ENCODE measurements at regions not wholly inside any gene's neighbourhood (a gene's known extent, or its start where the extent isn't known, plus 50 kb on each side); places are given as distances from the start of the nearest gene placed in this dataset.
"Not testable (repeated sequence)": the region's sequence is repeated elsewhere in the genome, so short reads cannot be mapped to it uniquely, and the experiment has no call there.

- in situ Hi-C loops (cut with HindIII; ENCODE audit: low sequenced_read_pairs), result no loop called here
- H3K4me3 ChIP-seq (ENCODE audit: low read depth, low read length), result no peak overlapping the region
- no peak for DNase-seq (ENCODE audit: low read depth, low spot score)
- TF ChIP-seq, protein P1, sequence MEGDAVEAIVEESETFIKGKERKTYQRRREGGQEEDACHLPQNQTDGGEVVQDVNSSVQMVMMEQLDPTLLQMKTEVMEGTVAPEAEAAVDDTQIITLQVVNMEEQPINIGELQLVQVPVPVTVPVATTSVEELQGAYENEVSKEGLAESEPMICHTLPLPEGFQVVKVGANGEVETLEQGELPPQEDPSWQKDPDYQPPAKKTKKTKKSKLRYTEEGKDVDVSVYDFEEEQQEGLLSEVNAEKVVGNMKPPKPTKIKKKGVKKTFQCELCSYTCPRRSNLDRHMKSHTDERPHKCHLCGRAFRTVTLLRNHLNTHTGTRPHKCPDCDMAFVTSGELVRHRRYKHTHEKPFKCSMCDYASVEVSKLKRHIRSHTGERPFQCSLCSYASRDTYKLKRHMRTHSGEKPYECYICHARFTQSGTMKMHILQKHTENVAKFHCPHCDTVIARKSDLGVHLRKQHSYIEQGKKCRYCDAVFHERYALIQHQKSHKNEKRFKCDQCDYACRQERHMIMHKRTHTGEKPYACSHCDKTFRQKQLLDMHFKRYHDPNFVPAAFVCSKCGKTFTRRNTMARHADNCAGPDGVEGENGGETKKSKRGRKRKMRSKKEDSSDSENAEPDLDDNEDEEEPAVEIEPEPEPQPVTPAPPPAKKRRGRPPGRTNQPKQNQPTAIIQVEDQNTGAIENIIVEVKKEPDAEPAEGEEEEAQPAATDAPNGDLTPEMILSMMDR (IDR thresholded peaks at IDR 0.05; ENCODE audit: low read depth, low read length), result no peak
These were observed 792.8 kb upstream of the EYS start for GRCh38 chr6:66499851-66500250.

DNA sequence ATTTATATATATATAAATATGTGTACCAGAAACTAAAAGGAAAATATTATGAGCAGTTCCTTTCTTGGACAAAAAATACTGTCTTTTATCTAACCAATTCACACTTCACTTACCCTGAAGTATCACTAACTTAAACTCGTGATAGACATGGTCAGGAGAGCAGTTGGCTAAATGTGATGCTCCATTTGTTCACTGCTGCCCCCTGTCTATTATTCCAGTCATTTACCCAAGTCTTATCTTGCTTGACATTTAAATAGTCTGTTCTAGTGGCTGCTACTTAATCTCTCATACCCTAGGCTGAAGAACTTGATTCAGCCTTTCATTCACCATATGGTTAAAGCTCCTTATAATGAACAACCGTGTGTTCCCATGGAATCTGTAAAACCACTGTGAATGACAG is 789.6 kb upstream of the EYS start:
- peak; percentile 3 for DNase-seq (ENCODE audit: low read depth, low spot score)
- H3K4me3 ChIP-seq (ENCODE audit: low read depth, low read length), result no peak overlapping the region
- in situ Hi-C loops (cut with HindIII; ENCODE audit: low sequenced_read_pairs), result no loop called here
- TF ChIP-seq, protein P1 (IDR thresholded peaks at IDR 0.05; ENCODE audit: low read depth, low read length), result peak; percentile 13

DNA sequence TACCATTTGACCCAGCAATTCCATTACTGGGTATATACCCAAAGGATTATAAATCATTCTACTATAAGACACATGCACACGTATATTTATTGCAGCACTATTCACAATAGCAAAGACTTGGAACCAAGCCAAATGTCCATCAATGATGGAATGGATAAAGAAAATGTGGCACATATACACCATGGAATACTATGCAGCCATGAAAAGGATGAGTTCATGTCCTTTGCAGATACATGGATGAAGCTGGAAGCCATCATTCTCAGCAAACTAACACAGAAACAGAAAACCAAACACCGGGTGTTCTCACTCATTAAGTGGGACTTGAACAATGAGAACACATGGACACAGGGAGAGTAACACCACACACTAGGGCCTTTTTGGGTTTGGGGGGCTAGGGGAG is 787.6 kb upstream of the EYS start:
- in situ Hi-C loops (cut with HindIII; ENCODE audit: low sequenced_read_pairs); DNase-seq (ENCODE audit: low read depth, low spot score); H3K4me3 ChIP-seq (ENCODE audit: low read depth, low read length): not testable (repeated sequence)

GRCh38 chr6:66489269-66489987 is 782.4 kb upstream of the EYS start:
- DNase-seq (ENCODE audit: low read depth, low spot score), result no peak
- TF ChIP-seq, protein P1 (IDR thresholded peaks at IDR 0.05; ENCODE audit: low read depth, low read length), result no peak
- in situ Hi-C loops (cut with HindIII; ENCODE audit: low sequenced_read_pairs), result no loop called here
- no peak overlapping the region for H3K4me3 ChIP-seq (ENCODE audit: low read depth, low read length)

- in situ Hi-C loops (cut with HindIII; ENCODE audit: low sequenced_read_pairs), result no loop called here
- no peak overlapping the region for H3K4me3 ChIP-seq (ENCODE audit: low read depth, low read length)
These were observed 774.2 kb upstream of the EYS start for GRCh38 chr6:66481216-66481615.

DNA sequence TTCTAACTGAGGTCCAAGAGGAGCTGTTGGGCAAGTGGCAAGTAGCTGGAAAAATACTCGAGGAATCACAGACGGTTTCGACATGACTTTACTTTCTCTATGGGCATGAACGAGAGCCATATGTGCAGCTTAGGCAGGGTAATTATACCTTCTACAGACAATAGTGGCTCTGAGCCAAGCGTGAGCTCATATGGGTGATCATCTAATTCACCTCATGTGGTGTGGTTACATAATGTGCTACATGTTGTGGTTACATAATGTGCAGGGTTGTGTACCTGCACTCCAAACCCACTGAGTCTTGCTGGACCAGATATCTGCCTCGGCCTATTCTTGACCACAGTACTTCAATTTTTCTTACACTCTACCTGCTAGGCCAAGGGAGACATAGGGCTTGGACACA is 771.7 kb upstream of the EYS start:
- H3K4me3 ChIP-seq (ENCODE audit: low read depth, low read length), result no peak overlapping the region
- TF ChIP-seq, protein P1 (IDR thresholded peaks at IDR 0.05; ENCODE audit: low read depth, low read length), result no peak
- in situ Hi-C loops (cut with HindIII; ENCODE audit: low sequenced_read_pairs), result no loop called here
- DNase-seq (ENCODE audit: low read depth, low spot score), result no peak

More at GRCh38 chr6:66481216-66481615, 774.2 kb upstream of the EYS start:
- DNase-seq (ENCODE audit: low read depth, low spot score), result no peak
- TF ChIP-seq, protein P1 (IDR thresholded peaks at IDR 0.05; ENCODE audit: low read depth, low read length), result no peak

DNA sequence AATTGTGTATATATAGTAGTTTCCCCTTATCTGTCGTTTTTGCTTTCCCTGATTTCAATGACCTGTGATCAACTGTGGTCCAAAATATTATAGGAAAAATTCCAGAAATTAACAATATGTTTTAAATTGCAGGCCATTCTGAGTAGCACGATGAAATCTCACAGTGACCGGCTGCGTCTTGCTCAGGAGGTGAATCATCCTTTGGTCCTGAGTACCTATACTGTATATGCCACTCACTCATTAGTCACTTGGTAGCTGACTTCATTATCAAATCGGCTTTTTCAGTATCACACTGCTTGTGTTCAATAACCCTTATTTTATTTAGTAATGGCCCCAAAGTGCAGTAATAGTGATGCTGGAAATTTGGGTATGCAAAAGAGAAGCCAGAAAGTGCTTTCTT is 728.3 kb upstream of the EYS start:
- in situ Hi-C loops (cut with HindIII; ENCODE audit: low sequenced_read_pairs), result no loop called here

More for the DNA sequence above, 728.3 kb upstream of the EYS start:
- no peak overlapping the region for H3K4me3 ChIP-seq (ENCODE audit: low read depth, low read length)
- no peak for DNase-seq (ENCODE audit: low read depth, low spot score)
- TF ChIP-seq, protein P1 (IDR thresholded peaks at IDR 0.05; ENCODE audit: low read depth, low read length), result no peak

Data from astrocyte of the spinal cord (primary cell).